Mammary epithelial cell (primary cell): ENCODE measurements at regions not wholly inside any gene's neighbourhood (a gene's known extent, or its start where the extent isn't known, plus 50 kb on each side); places are given as distances from the start of the nearest gene placed in this dataset.

Experiments used
- CTCF ChIP-seq, 2 donors: IDR thresholded peaks in 1 of 2; conservative IDR thresholded peaks in 1 of 2; 2 replicates each; pipeline ENCODE4 v1.5.1; 2011 to 2012; ENCODE audit warnings: inconsistent platforms in 2 of 2, low read length in 2 of 2, mild to moderate bottlenecking in 2 of 2, control low read depth in 1 of 2, low read depth in 1 of 2; ENCODE audit not compliant: insufficient read depth in 1 of 2; ENCODE audit errors: extremely low read depth in 1 of 2
- EZH2 ChIP-seq: IDR thresholded peaks from 2 replicates; pipeline ENCODE4 v1.6.1; 2012; ENCODE audit warnings: low read length, inconsistent platforms, borderline replicate concordance

GRCh38 chr2:237193436-237193835, 107.7 kb downstream of the COPS8 start:
- TF ChIP-seq CTCF (conservative IDR thresholded peaks at IDR 0.05 in 1 of 2, IDR thresholded peaks at IDR 0.05 in 1 of 2; ENCODE audit: extremely low read depth in 1 of 2, insufficient read depth in 1 of 2, low read depth in 1 of 2, low read length in 2 of 2) (no peak), EZH2 (no peak)
